ENCODE measurements at regions not wholly inside any gene's neighbourhood (a gene's known extent, or its start where the extent isn't known, plus 50 kb on each side); places are given as distances from the start of the nearest gene placed in this dataset.

DNA sequence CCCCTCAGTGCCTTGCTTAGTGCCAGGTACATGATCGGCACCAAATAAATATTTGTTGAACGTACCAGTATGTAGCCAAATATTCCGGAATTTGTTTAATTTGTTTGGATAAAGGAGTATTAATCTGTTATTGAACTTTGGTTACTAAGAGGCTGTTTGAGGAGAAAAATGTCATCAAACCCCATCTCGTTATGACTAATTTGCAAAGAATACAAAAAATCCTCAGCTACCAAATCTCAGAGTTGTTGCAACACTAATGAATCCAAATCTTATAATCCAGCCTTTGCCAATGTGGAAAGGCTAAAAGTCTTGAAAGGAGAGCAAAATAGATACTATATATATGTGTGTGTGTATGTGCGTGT is 79.5 kb downstream of the KLF5 start:
- TF ChIP-seq, protein P1, sequence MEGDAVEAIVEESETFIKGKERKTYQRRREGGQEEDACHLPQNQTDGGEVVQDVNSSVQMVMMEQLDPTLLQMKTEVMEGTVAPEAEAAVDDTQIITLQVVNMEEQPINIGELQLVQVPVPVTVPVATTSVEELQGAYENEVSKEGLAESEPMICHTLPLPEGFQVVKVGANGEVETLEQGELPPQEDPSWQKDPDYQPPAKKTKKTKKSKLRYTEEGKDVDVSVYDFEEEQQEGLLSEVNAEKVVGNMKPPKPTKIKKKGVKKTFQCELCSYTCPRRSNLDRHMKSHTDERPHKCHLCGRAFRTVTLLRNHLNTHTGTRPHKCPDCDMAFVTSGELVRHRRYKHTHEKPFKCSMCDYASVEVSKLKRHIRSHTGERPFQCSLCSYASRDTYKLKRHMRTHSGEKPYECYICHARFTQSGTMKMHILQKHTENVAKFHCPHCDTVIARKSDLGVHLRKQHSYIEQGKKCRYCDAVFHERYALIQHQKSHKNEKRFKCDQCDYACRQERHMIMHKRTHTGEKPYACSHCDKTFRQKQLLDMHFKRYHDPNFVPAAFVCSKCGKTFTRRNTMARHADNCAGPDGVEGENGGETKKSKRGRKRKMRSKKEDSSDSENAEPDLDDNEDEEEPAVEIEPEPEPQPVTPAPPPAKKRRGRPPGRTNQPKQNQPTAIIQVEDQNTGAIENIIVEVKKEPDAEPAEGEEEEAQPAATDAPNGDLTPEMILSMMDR (IDR thresholded peaks at IDR 0.05) = no peak
- TF ChIP-seq CBFB (CRISPR knock-in tag; IDR thresholded peaks at IDR 0.05; ENCODE audit: low read depth) (no peak), ZNF263 (CRISPR knock-in tag; IDR thresholded peaks at IDR 0.05; ENCODE audit: low read depth) (no peak), EMX1 (CRISPR knock-in tag; IDR thresholded peaks at IDR 0.05) (no peak)

All from WTC11 (cell line).